Islet precursor cell (in vitro differentiated cells): ENCODE measurements at regions not wholly inside any gene's neighbourhood (a gene's known extent, or its start where the extent isn't known, plus 50 kb on each side); places are given as distances from the start of the nearest gene placed in this dataset.
A peak's percentile ranks its signal among the peaks of the same experiment; 100 is the strongest.

Experiments
- DNase-seq: peaks from one replicate; pipeline ENCODE4 v3.0.0-alpha.2; 2018

- DNase-seq: peak; percentile 96
These were observed 78.0 kb upstream of the DRD2 start for GRCh38 chr11:113553235-113553634.

- DNase-seq: peak; percentile 15
These were observed 77.1 kb upstream of the DRD2 start for GRCh38 chr11:113552271-113552670.

GRCh38 chr11:113551645-113552044 lies 76.4 kb upstream of the DRD2 start:
- DNase-seq: no peak

- DNase-seq: peak; percentile 95
These were observed 74.7 kb upstream of the DRD2 start for GRCh38 chr11:113549611-113550578.

GRCh38 chr11:113549061-113549460 lies 73.9 kb upstream of the DRD2 start:
- no peak for DNase-seq

GRCh38 chr11:113547739-113548138 lies 72.5 kb upstream of the DRD2 start:
- no peak for DNase-seq

GRCh38 chr11:113546757-113547507 lies 71.7 kb upstream of the DRD2 start:
- peak; percentile 76 for DNase-seq

- DNase-seq: no peak
These were observed 67.2 kb upstream of the DRD2 start for GRCh38 chr11:113542420-113542819.

- DNase-seq: no peak
These were observed 65.5 kb upstream of the DRD2 start for GRCh38 chr11:113540416-113541330.

- no peak for DNase-seq
These were observed 63.5 kb upstream of the DRD2 start for GRCh38 chr11:113538451-113539412.

GRCh38 chr11:113534625-113535024 lies 59.4 kb upstream of the DRD2 start:
- peak; percentile 7 for DNase-seq

GRCh38 chr11:113533425-113533698 lies 58.2 kb upstream of the DRD2 start:
- DNase-seq: no peak

- peak; percentile 83 for DNase-seq
These were observed 57.7 kb upstream of the DRD2 start for GRCh38 chr11:113532697-113533424.

- peak; percentile 29 for DNase-seq
These were observed 56.6 kb upstream of the DRD2 start for GRCh38 chr11:113531575-113532451.

- no peak for DNase-seq
These were observed 55.9 kb upstream of the DRD2 start for GRCh38 chr11:113531083-113531482.

- peak; percentile 31 for DNase-seq
These were observed 54.4 kb upstream of the DRD2 start for GRCh38 chr11:113529606-113530005.

- DNase-seq: peak; percentile 84
These were observed 53.8 kb upstream of the DRD2 start for GRCh38 chr11:113528982-113529381.

- DNase-seq: no peak
These were observed 51.3 kb upstream of the DRD2 start for GRCh38 chr11:113526521-113526920.
